OCI-LY1 (cell line): ENCODE measurements at regions not wholly inside any gene's neighbourhood (a gene's known extent, or its start where the extent isn't known, plus 50 kb on each side); places are given as distances from the start of the nearest gene placed in this dataset.

Source experiments
- H2AFZ ChIP-seq: fragments of 200-600 bp; sonication (generic), shearing (Covaris generic); 2 replicates; pipeline ENCODE4 v1.6.0; 2014; ENCODE audit warnings: antibody characterized with exemption, mild to moderate bottlenecking, low read length
- H3F3A ChIP-seq: fragments of 200-600 bp; sonication (generic), shearing (Covaris generic); 2 replicates; pipeline ENCODE4 v1.6.0; 2014; ENCODE audit warnings: mild to moderate bottlenecking, antibody characterized with exemption, low read length, moderate library complexity; ENCODE audit not compliant: insufficient read depth
- H3K27ac ChIP-seq: fragments of 200-600 bp; sonication (generic); 2 replicates; pipeline ENCODE4 v1.5.1; 2014; ENCODE audit warnings: low read length, mixed run types, mild to moderate bottlenecking, low read depth; ENCODE audit not compliant: poor library complexity, severe bottlenecking
- H3K27me3 ChIP-seq: fragments of 200-600 bp; sonication (generic); 2 replicates; pipeline ENCODE4 v1.6.0; 2014; ENCODE audit warnings: antibody characterized with exemption, mild to moderate bottlenecking, low read length, moderate library complexity; ENCODE audit not compliant: insufficient read depth
- H3K36me3 ChIP-seq: fragments of 200-600 bp; sonication (generic); 2 replicates; pipeline ENCODE4 v1.6.1; 2014; ENCODE audit warnings: mild to moderate bottlenecking, antibody characterized with exemption, low read length, moderate library complexity, mixed read lengths; ENCODE audit not compliant: insufficient read depth
- H3K4me1 ChIP-seq: fragments of 200-600 bp; sonication (generic); 2 replicates; pipeline ENCODE4 v1.5.1; 2014; ENCODE audit warnings: mild to moderate bottlenecking, low read length, moderate library complexity; ENCODE audit not compliant: insufficient read depth, severe bottlenecking
- H3K4me2 ChIP-seq: fragments of 200-600 bp; sonication (generic), shearing (Covaris generic); 2 replicates; pipeline ENCODE4 v1.6.1; 2014; ENCODE audit warnings: low read length
- H3K4me3 ChIP-seq: fragments of 200-600 bp; sonication (generic); 2 replicates; pipeline ENCODE4 v1.5.1; 2014; ENCODE audit warnings: low read length, low read depth, mild to moderate bottlenecking, mixed read lengths; ENCODE audit not compliant: poor library complexity, severe bottlenecking
- H3K79me2 ChIP-seq: fragments of 200-600 bp; shearing (Covaris generic); 2 replicates; pipeline ENCODE4 v1.6.1; 2016; ENCODE audit warnings: mixed run types, low read length, mixed read lengths; ENCODE audit not compliant: insufficient read depth
- H3K9ac ChIP-seq: fragments of 200-600 bp; sonication (generic), shearing (Covaris generic); 2 replicates; pipeline ENCODE4 v1.6.1; 2014; ENCODE audit warnings: mild to moderate bottlenecking, low read length, mixed read lengths
- H3K9me2 ChIP-seq: fragments of 200-600 bp; sonication (generic), shearing (Covaris generic); 2 replicates; pipeline ENCODE4 v1.6.1; 2014; ENCODE audit warnings: low read depth, mild to moderate bottlenecking, low read length, mixed read lengths
- H3K9me3 ChIP-seq: fragments of 200-600 bp; shearing (Covaris generic); 2 replicates; pipeline ENCODE4 v1.6.1; 2014; ENCODE audit warnings: low read length, mixed read lengths
- H4K20me1 ChIP-seq: fragments of 200-600 bp; sonication (generic), shearing (Covaris generic); 2 replicates; pipeline ENCODE4 v1.6.0; 2016; ENCODE audit warnings: mild to moderate bottlenecking, low read length; ENCODE audit not compliant: insufficient read depth
- EZH2 ChIP-seq: fragments of 200-600 bp; sonication (generic), shearing (Covaris generic); IDR thresholded peaks from 2 replicates; pipeline ENCODE4 v1.8.0; 2017; ENCODE audit warnings: borderline replicate concordance, mixed run types, mild to moderate bottlenecking, antibody characterized with exemption, low read length, moderate library complexity, mixed read lengths
- TF ChIP-seq, protein P1 (sequence below): fragments of 200-600 bp; sonication (generic), shearing (Covaris generic); IDR thresholded peaks from 2 replicates; pipeline ENCODE4 v1.5.1; 2017; ENCODE audit warnings: mild to moderate bottlenecking, antibody characterized with exemption, low read length, moderate library complexity, mixed read lengths

GRCh38 chr16:85267414-85267945 lies 155.2 kb upstream of the CIBAR2 start:
- Histone ChIP-seq H4K20me1 (no peaks in the 10 kb centered on the region), H3F3A (no peaks in the 10 kb centered on the region), H2AFZ (no peak overlapping the region), H3K27me3 (no peaks in the 10 kb centered on the region; the same call in 1 of the 2 replicates), H3K4me2 (no peak overlapping the region), H3K9ac (no peak overlapping the region), H3K9me3 (no peaks in the 10 kb centered on the region), H3K4me3 (no peak overlapping the region), H3K27ac (no peak overlapping the region), H3K9me2 (no peaks in the 10 kb centered on the region), H3K79me2 (no peaks in the 10 kb centered on the region), H3K4me1 (peaks cover under 1% of the 10 kb centered on the region), H3K36me3 (no peaks in the 10 kb centered on the region)
- TF ChIP-seq, protein P1, sequence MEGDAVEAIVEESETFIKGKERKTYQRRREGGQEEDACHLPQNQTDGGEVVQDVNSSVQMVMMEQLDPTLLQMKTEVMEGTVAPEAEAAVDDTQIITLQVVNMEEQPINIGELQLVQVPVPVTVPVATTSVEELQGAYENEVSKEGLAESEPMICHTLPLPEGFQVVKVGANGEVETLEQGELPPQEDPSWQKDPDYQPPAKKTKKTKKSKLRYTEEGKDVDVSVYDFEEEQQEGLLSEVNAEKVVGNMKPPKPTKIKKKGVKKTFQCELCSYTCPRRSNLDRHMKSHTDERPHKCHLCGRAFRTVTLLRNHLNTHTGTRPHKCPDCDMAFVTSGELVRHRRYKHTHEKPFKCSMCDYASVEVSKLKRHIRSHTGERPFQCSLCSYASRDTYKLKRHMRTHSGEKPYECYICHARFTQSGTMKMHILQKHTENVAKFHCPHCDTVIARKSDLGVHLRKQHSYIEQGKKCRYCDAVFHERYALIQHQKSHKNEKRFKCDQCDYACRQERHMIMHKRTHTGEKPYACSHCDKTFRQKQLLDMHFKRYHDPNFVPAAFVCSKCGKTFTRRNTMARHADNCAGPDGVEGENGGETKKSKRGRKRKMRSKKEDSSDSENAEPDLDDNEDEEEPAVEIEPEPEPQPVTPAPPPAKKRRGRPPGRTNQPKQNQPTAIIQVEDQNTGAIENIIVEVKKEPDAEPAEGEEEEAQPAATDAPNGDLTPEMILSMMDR = no peak
- TF ChIP-seq EZH2 = no peak

- Histone ChIP-seq H3F3A (no peaks in the 10 kb centered on the region), H3K79me2 (no peaks in the 10 kb centered on the region), H3K4me3 (no peak overlapping the region), H3K9me2 (no peaks in the 10 kb centered on the region), H3K4me1 (no peaks in the 10 kb centered on the region), H3K4me2 (no peak overlapping the region), H3K36me3 (no peaks in the 10 kb centered on the region), H3K9ac (no peak overlapping the region), H2AFZ (no peak overlapping the region), H3K9me3 (no peaks in the 10 kb centered on the region), H3K27ac (no peak overlapping the region), H3K27me3 (no peaks in the 10 kb centered on the region), H4K20me1 (no peaks in the 10 kb centered on the region)
- TF ChIP-seq, protein P1 = no peak
- no peak for TF ChIP-seq EZH2
Observed at GRCh38 chr16:85269165-85269564, 156.9 kb upstream of the CIBAR2 start.

DNA sequence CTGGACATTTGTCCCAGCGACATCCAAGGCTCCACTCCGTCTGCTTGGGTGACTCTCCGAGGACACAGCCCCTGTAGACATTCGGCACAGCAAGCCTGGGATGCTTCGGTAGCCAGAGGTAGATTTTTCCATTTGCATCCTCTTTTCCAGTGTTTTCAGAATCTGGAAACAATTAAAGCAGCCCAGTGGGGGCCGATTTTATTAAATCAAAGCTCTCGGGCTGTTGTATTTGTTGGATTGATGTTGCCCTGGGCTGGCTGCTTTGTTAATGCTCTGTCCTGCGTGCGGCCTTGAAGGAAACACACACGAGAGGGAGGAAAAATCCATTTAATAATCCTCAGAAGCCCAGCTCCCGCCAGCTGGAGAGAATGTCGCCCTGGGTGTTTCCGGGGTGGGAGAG lies 158.1 kb upstream of the CIBAR2 start:
- Histone ChIP-seq H3K4me1 (no peaks in the 10 kb centered on the region), H3K4me3 (no peak overlapping the region), H3K4me2 (no peak overlapping the region), H3K9me3 (no peaks in the 10 kb centered on the region), H3F3A (no peaks in the 10 kb centered on the region), H3K27ac (no peak overlapping the region), H3K36me3 (no peaks in the 10 kb centered on the region), H3K79me2 (no peaks in the 10 kb centered on the region), H2AFZ (no peak overlapping the region), H3K27me3 (peaks cover 5% of the 10 kb centered on the region; the same call in 1 of the 2 replicates), H3K9ac (no peak overlapping the region), H3K9me2 (no peaks in the 10 kb centered on the region), H4K20me1 (no peaks in the 10 kb centered on the region)
- TF ChIP-seq, protein P1 = no peak
- TF ChIP-seq EZH2 = no peak
